Amniotic stem cell (primary cell): ENCODE measurements at regions not wholly inside any gene's neighbourhood (a gene's known extent, or its start where the extent isn't known, plus 50 kb on each side); places are given as distances from the start of the nearest gene placed in this dataset.

Experiments used
- DNase-seq: peaks from one replicate; lab custom pipeline; 2025; lab: John Stamatoyannopoulos, UW

DNA sequence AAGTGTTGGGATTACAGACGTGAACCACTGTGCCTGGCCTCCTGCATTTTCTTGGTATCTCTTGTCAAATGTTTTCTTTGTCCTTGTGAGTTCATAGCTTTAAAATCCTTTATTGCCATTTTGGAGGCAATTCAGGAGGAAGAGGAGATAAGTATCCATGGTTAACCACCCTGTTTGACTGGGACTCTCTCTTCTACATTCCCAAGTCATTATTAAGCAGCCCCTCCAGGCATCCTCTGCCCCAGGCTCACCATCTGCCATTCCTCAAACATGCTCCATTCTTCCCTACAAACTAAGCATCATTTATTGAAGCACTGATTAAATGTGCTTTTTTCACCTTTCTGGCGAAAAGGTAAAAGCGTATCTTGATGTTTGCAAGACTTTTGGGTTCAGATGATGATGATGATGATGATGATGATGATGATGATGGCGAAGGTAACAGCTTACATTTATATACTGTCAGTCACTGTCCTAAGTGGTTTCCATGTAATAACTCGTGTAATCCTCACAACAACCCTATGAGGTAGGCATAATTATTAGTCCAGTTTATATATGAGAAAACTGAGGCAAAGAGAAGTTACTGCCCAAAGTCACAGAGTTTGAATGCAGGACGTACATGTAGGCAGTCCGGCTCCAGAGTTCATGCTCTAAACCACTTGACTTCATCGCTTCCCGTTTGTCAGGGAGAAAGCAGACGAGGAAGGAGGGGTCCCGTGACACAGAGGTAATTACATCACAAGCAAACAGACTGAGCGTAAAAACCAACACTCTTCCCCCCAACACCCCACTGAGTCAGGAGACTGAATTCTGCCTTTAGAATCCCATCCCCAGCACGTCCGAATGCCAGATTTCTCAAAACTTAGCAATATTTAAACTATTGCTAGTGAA lies 69.7 kb upstream of the ACKR3 start:
- no peak for DNase-seq

DNA sequence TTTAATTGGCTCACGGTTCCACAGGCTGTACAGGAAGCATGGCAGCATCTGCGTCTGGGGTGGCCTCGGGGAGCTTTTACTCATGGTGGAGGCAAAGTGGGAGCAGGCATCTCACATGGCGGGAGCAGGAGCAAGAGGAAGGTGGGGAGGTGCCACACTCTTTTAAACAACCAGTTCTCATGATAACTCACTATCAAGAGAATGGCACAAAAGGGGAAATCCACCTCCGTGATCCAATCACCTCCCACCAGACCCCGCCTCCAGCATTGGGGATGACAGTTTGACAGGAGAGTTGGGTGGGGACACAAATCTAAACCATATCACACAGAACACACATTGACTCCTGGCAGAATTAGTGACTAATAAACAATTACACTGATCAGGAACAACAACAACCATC lies 68.6 kb upstream of the ACKR3 start:
- no peak for DNase-seq

DNA sequence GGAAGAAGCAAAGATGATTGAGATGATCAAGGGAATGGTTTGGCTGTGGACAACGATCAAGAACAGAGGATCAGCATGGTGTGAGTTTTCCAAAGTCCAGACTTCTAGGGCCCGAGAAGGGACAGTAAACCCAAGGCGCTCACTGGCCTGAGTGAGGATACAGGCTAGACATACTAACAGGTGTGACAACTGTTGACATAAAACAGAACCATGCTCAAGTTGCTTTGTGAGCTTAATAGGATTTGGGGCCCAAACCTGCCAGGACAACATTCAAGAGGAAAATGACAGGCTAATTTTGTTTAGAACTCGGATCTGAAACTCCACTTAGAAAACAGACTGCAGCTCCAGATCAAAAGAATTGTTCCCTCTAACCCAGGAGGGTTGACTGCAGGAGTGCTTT lies 68.1 kb upstream of the ACKR3 start:
- no peak for DNase-seq

DNA sequence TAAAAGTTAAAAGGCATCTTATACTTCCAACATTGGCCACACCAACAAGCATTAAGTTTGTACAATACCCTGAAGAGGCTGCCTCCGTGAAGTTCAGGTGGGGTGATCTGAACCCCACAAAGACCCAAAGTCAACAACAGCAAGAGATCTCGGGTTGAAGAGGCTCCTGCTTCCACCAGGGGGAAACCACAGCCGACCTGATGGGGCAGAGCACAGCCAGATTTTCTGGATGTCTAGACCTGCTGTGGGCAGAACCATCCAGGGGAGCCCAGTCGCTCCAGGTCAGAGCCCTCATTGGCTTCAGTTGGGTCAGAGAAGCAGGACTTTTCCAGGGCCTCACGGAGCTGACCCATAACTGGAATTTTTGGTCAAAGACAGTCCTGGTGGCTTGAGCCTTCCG lies 66.5 kb upstream of the ACKR3 start:
- no peak for DNase-seq

DNA sequence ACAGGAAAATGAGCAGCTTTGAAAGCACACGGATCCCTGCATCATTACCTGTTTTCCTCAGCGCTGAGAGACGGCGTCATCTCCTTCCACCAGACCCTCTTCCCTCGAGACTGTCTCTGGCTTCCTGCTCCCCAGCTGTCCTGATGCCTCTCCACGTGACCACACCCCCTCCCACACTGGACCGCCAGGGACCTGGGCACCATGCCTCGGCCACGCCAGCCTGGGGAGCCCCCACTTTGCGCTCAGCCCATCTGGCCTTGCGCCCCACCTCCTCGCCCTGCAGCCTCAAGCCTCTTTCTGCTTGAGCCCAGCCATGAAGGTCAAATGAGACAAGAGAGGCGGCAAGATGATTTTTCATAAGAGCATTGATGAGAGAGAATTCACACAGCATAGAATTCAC lies 66.0 kb upstream of the ACKR3 start:
- DNase-seq: no peak

DNA sequence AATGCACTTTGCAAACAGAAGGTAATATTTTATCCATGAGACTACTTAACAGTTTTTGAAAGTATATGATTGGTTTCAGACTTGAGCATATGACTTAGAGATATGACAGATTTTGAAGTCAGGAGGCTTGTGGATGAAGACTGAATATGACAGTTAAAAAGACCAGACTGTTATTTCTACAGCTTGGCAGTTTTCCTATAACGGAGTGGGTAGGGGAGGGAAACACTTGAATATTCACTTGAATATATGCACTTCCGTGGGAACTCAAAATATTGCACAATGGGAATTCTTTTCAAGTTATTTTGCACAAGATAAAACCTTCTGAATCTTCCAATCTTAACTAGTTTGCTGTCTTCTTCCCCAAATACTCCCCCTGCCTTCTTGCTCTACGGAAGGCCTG lies 64.6 kb upstream of the ACKR3 start:
- DNase-seq: no peak

DNA sequence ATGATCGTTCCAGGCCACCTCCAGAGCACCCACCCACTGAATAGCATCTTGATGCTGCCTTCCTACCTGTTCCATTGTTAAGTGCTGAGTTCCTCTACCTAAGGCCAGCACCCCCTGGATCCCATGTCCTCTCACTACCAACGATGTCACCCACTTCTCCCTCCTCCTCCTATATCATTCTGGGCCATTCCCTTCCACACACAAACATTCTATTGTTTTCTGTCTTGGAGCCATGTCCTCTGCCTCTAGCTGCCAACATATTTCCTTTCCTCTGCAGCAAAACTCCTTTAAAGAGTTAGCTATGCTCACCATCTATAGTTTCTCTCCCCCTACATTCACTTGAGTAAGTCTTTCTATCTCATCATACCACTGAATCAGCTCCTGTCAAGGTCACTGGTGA lies 64.0 kb upstream of the ACKR3 start:
- DNase-seq: no peak

DNA sequence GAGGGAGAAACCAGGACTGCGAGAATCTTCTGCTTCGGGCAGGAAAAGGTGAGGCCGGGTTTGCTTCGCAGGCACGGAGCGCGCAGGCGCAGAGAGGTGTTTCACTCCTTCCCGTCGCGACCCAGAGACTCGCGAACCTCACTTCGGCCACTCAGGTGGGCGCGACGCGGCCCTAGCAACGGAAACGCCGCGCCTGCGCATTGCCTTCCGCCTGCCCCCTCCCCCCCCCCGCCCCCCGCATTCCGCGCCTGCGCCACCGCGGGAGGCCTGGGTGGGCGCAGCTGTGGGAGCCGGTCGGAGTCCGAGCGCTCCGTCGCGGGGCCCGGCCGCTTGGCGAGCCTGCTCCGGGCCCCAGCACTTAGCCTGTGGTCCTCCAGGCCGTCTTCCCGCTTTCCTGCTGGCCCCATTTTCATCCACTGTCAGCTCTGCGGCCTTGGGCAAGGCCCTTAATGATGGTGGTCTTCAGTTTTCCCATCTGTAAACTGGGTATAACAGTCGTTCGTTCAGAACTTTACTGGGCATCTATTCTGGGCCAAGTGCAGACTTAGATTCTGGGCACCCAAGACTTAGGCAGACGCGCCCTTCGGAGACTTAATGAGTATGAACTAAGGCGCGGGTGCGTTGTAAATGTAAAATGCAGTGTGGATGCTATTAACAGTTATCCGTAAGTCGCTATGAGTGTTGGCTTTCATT lies 62.1 kb upstream of the ACKR3 start:
- no peak for DNase-seq

DNA sequence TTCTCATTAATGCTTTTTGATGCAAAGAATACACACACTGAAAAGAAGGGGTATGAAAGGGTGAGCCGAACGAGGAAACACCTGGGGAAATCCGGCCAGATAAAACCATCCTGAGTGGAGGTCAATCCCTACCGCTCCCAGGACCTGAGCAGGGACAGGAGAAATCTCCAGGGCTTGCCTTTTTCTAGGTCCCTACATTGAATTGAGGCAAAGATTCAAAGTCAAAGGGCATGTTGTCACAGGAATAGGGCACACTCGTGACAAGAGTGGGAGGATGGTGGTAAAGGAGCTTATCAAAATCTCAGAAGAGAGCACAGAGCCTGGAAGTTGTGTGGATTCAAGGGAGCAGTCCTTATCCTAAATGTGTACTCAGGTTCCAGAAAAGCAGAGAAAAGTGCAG lies 61.2 kb upstream of the ACKR3 start:
- DNase-seq: no peak

DNA sequence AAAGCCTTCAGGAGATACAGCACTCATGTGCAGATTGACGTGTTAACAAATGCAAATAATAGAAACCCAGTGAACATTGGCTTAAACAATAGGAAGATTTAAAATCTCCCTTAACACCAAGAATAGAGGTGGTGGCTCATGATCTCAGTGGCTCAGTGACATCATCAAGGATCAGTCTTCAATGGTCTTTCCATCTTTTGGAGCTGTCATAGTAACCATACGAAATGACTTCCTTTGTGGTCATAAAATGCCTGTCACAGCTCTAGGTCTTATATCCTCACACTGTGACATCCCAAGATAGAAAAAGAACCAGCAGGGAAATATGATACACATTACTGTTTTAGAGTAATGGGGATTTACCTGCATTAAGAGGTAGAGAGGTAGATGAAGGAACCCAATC lies 59.6 kb upstream of the ACKR3 start:
- no peak for DNase-seq

DNA sequence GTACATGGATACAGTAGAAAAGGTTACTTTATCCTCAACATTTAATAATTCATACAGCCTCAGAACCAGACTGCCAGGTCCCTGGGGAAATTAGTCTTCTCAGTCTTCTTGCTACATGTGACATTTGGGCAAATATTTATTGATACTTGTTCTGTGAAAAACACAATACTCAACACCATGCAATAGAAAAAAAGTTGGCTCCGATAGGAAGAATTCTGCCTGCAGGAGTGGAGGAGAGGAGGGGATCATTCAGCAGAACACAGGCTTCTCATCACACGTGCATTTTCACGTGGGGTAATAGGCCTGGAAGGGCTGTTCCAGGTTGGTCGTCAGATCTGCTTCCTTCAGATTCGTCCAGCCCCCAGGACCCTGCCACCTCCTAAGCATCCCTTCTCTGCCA lies 58.4 kb upstream of the ACKR3 start:
- DNase-seq: no peak

DNA sequence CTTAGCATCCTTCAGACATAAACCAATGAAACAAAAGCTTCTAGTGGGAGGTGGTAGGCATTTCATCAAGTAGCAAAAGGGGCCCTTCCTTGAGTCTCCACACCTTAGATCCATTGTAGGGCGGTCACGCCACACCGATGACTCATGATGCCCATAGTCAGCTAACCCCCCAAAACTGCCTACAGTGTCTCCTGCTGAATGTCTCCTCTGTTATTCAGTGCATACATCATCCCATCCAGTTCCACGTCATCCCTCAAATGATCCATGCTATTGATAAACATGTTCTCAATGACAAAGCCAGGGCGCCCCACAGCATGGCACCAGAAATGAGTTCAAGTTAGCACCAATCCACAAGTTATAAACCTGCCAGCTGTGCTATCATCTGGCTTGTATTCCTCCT lies 57.4 kb upstream of the ACKR3 start:
- no peak for DNase-seq

DNA sequence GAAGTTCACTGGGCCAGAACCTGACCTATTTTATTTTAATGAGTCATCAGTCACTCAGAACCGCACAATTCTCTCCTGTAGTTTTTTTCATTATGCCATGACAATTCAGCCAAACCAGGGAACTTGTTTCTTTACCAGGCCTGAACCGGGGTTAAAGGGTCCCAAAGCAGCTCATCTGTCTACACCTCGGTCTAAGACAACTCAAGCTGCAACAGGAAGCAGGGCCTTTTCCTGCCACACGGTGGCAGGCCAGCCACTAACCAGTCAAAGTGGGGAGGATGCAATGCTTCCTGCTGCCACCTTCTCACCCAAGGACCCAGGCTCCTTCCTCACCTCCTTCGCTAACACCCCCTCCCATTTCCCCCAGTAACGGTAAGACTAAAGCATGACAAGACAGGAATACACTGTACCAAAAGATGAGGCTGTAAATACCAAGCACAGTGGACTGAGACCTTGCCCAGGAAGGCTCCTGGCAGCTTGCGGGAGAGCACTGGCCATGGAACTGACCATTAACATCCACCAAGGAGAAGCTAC lies 56.7 kb upstream of the ACKR3 start:
- DNase-seq: no peak

DNA sequence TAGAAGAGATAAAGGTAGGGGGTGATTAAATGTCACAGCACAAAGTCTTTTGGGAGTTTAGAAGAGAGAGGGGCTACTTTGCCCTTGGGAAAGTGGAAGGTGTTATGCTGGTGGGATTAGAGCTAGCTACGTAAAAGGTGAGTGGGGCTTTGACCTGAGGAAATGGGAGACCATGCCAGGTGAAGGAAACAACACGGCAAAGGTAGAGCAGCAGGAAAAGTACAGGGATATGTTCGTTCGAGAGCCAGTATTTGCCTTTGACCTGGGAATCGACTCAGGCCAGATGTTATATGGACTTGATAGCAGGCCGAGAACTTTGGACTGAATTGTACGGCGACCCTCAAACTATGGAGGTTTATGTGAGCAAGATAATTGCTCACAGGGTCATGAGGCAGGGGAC lies 55.7 kb upstream of the ACKR3 start:
- no peak for DNase-seq

DNA sequence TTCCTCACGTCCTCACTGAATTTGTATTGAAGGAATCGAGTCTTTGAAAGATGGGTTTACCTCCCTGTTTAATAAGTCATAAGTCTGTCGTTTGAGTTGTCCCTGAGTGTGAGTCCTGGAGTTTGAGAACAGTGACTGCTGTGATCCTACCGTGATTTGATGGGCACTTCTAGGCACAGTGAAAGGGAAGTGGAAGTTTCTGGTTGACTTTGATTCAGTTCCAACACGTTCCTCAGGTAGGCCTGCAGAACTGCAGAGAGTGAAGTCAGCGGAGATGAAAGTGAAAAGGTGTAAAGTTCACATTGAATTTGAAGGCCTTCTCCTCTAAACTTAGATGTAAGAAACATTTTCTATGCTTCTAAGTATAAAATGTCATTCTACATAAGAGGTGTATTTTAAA lies 52.9 kb upstream of the ACKR3 start:
- DNase-seq: no peak

DNA sequence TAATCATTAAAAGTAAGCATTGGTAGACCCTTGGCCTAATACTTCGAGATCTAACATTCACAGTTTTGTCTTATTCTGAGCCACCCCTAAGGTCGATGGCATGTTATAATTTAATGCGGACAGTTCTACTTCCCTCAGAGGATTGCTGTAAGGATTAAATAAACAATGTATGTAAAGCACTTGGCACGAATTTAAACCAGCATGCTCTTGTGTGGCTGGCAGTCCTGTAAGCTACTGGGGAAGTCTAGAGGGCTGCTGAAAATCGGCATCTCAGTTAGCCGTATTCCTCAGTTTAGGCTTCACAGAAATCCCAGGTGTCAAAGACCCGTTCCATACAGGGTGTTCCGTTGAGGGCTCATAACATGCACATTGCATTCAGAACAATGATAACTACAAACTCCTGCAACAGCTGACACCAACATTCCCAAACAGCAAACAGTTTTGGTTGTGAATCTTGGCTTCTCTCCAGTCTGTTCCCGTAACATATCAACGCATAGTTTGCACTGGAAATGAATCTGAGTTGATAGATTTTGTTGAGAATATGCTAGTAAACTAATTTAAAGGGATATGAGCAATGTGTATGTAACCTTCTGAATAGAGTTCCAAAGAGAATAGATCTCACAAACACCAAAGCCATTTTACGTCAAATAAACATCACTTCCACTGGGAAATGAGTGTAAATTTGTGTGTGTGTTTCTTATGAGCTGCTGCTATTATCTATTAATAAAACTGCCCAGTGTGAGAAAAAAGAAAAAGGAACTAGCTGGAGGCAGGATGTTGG lies 52.2 kb upstream of the ACKR3 start:
- no peak for DNase-seq
